ENCODE measurements at regions not wholly inside any gene's neighbourhood (a gene's known extent, or its start where the extent isn't known, plus 50 kb on each side); places are given as distances from the start of the nearest gene placed in this dataset.

DNA sequence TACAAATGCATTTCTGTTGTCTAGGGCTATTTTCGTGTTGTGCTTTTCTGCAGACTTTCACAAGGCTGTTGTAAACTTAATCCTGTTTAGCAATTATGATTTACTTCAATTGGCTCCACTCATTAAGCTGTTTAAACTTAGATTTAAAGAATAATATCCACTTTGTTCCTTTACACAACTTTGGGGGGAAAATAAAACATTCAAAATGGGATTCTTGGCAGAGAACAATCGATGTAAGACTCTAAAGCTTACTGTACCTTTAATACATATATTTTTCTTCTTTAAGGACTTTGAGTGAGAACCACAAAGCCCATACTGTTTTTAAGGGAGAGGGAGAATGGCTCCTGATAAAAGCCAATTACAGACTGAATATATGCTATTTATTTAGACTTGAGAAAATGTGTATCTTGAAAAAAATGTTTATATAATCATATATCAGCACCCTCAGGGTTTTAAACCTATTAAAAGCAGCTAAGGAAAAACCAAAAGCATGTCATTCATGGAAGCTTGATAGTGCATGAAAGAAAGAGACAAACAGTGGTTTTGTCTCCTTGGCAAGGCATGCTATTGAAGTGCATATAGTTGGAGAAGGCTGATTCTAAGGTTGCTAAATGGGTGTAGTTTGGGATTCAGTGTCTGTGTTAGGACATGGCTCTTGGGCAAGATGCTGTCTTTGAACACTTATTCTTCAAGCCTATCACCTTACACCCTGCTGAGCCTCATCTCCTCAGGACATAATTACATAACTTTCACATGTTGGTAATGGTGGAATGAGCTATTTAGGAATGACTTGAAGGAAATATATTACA lies 293.4 kb upstream of the TBC1D5 start:
- Mint-ChIP-seq H3K27ac (no peak overlapping the region), H3K4me3 (no peak overlapping the region), H3K27me3 (peaks cover 3% of the 10 kb centered on the region), H3K9me3 (no peaks in the 10 kb centered on the region), H3K36me3 (ENCODE audit: low read depth) (no peaks in the 10 kb centered on the region), H3K4me1 (ENCODE audit: low read depth) (no peaks in the 10 kb centered on the region)
- intact Hi-C loops (cut with DNase I, micrococcal nuclease): no loop called here
- Histone ChIP-seq H3K27ac (ENCODE audit: low read depth in 1 of 2, low read length in 2 of 2) (no peak overlapping the region), H3K4me3 (ENCODE audit: low read length) (no peak overlapping the region), H3K4me1 (ENCODE audit: insufficient read depth, low read length) (no peaks in the 10 kb centered on the region), H3K9me3 (ENCODE audit: control insufficient read depth in 1 of 2, insufficient read depth in 1 of 2, low read length in 2 of 2) (no peaks in the 10 kb centered on the region), H3K27me3 (ENCODE audit: control insufficient read depth in 1 of 2, insufficient read depth in 2 of 2, low read length in 2 of 2) (no peaks in the 10 kb centered on the region), H3K36me3 (ENCODE audit: insufficient read depth, low read length) (no peaks in the 10 kb centered on the region)
- DNase-seq (no peak), ATAC-seq (ENCODE audit: poor library complexity) (no peak)
- CTCF ChIA-PET: interaction anchor here (0.7 to 0.8 kb wide), 2 partner anchors 8 to 206 kb away, joined by 3 read pairs; no protein-coding TSS in a partner anchor
- POLR2A ChIA-PET: no interaction called here
- TF ChIP-seq, protein P1, sequence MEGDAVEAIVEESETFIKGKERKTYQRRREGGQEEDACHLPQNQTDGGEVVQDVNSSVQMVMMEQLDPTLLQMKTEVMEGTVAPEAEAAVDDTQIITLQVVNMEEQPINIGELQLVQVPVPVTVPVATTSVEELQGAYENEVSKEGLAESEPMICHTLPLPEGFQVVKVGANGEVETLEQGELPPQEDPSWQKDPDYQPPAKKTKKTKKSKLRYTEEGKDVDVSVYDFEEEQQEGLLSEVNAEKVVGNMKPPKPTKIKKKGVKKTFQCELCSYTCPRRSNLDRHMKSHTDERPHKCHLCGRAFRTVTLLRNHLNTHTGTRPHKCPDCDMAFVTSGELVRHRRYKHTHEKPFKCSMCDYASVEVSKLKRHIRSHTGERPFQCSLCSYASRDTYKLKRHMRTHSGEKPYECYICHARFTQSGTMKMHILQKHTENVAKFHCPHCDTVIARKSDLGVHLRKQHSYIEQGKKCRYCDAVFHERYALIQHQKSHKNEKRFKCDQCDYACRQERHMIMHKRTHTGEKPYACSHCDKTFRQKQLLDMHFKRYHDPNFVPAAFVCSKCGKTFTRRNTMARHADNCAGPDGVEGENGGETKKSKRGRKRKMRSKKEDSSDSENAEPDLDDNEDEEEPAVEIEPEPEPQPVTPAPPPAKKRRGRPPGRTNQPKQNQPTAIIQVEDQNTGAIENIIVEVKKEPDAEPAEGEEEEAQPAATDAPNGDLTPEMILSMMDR (IDR thresholded peaks at IDR 0.05): no peak

DNA sequence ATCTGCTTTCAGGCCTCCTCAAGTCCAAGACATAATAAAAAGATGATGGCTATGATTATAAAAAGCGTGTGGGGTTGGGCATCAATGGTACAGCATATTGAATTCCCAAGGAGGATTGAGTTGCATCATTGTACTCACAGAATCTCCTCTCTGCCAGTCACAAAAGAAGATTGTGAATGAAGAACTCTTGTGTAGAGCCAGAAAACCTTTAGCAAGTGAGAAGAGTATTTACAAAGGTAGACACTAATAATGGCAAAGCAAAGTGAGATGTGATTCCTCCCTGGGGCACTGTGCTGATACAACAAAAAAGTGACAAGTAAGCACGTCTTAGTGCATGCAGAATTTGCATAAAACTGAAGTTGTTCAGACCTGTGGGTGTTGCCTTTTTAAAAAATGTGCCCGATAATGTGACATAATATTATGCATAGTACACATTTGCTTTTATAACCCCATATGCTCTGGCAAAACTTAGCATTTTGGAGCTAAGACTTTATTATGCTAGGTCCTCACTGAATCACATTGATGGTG lies 291.2 kb upstream of the TBC1D5 start:
- no peaks in the 10 kb centered on the region for H3K9me3 Mint-ChIP-seq
- Histone ChIP-seq H3K27me3 (ENCODE audit: control insufficient read depth in 1 of 2, insufficient read depth in 2 of 2, low read length in 2 of 2) (no peaks in the 10 kb centered on the region), H3K9me3 (ENCODE audit: control insufficient read depth in 1 of 2, insufficient read depth in 1 of 2, low read length in 2 of 2) (no peaks in the 10 kb centered on the region), H3K27ac (ENCODE audit: low read depth in 1 of 2, low read length in 2 of 2) (no peak overlapping the region), H3K4me3 (ENCODE audit: low read length) (no peak overlapping the region), H3K4me1 (ENCODE audit: insufficient read depth, low read length) (no peaks in the 10 kb centered on the region), H3K36me3 (ENCODE audit: insufficient read depth, low read length) (no peaks in the 10 kb centered on the region)
- ChIA-PET POLR2A (no interaction called here), CTCF (no interaction called here)
- ATAC-seq (ENCODE audit: poor library complexity): no peak
- no peak for DNase-seq
- no peak overlapping the region for H3K27ac Mint-ChIP-seq
- intact Hi-C loops (cut with DNase I, micrococcal nuclease): no loop called here
- H3K27me3 Mint-ChIP-seq: peaks cover 3% of the 10 kb centered on the region
- TF ChIP-seq, protein P1 (IDR thresholded peaks at IDR 0.05): no peak
- no peaks in the 10 kb centered on the region for H3K4me1 Mint-ChIP-seq (ENCODE audit: low read depth)
- H3K4me3 Mint-ChIP-seq: no peak overlapping the region
- no peaks in the 10 kb centered on the region for H3K36me3 Mint-ChIP-seq (ENCODE audit: low read depth)

DNA sequence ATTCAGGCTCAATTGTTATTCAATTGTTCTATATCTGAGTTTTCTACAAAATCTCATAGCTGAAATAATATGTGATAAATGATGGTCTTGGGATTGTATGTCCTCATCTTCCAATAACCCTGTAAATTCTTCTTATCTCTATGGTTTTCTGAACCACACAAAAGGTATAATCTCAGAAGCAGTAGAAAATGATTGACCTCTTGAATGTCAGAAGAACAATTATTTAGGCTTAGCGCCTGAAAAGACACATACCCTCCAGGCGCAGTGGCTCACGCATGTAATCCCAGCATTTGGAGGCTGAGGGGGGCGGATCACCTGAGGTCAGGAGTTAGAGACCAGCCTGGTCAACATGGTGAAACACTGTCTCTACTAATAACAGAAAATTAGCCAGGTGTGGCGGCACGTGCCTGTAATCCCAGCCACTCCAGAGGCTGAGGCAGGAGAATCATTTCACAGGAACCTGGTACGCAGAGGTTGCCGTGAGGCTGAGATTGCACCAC lies 288.0 kb upstream of the TBC1D5 start:
- Mint-ChIP-seq H3K9me3 (no peaks in the 10 kb centered on the region), H3K36me3 (ENCODE audit: low read depth) (no peaks in the 10 kb centered on the region), H3K4me3 (no peak overlapping the region), H3K27me3 (peaks cover 10% of the 10 kb centered on the region), H3K27ac (no peak overlapping the region), H3K4me1 (ENCODE audit: low read depth) (no peaks in the 10 kb centered on the region)
- ChIA-PET POLR2A (no interaction called here), CTCF (no interaction called here)
- TF ChIP-seq, protein P1 (IDR thresholded peaks at IDR 0.05): no peak
- Histone ChIP-seq H3K4me3 (ENCODE audit: low read length) (no peak overlapping the region), H3K27me3 (ENCODE audit: control insufficient read depth in 1 of 2, insufficient read depth in 2 of 2, low read length in 2 of 2) (no peaks in the 10 kb centered on the region), H3K27ac (ENCODE audit: low read depth in 1 of 2, low read length in 2 of 2) (no peak overlapping the region), H3K9me3 (ENCODE audit: control insufficient read depth in 1 of 2, insufficient read depth in 1 of 2, low read length in 2 of 2) (no peaks in the 10 kb centered on the region), H3K36me3 (ENCODE audit: insufficient read depth, low read length) (no peaks in the 10 kb centered on the region), H3K4me1 (ENCODE audit: insufficient read depth, low read length) (no peaks in the 10 kb centered on the region)
- intact Hi-C loops (cut with DNase I, micrococcal nuclease): no loop called here
- DNase-seq: no peak
- no peak for ATAC-seq (ENCODE audit: poor library complexity)
